HepG2 (cell line): ENCODE measurements at regions not wholly inside any gene's neighbourhood (a gene's known extent, or its start where the extent isn't known, plus 50 kb on each side); places are given as distances from the start of the nearest gene placed in this dataset.

ENCODE experiments used
- ATAC-seq: fragments of 200-7000 bp; cut with Tn5 transposase; 3 replicates; pipeline ENCODE4 v1.9.1; 2020; ENCODE audit warnings: mild to moderate bottlenecking, moderate library complexity
- BruUV-seq: library from RNA; stranded (reverse); fragments of 400-500 nt; replicated peaks from 2 replicates; lab custom pipeline; 2021; lab: Mats Ljungman, UMichigan
- CTCF ChIA-PET: fragments of 300-600 bp; formaldehyde crosslinking; extraction: SDS; loops from one replicate; lab custom pipeline; 2021; ENCODE audit warnings: low total read pairs, inconsistent platforms, low intra/inter-chr PET ratio; lab: Yijun Ruan, JAX
- POLR2A ChIA-PET: fragments of 350-600 bp; sonication (Branson Sonifier 250); formaldehyde crosslinking; loops from one replicate; lab custom pipeline; 2020; ENCODE audit warnings: antibody characterized with exemption, inconsistent platforms; lab: Yijun Ruan, JAX
- DNase-seq: peaks from one replicate; pipeline ENCODE4 v3.0.0-alpha.2; 2015; ENCODE audit warnings: low spot score
- FAIRE-seq: peaks from 3 replicates; lab custom pipeline; 2011; peaks lifted over from hg19 to GRCh38; lab: Jason Lieb, UNC
- H2AFZ ChIP-seq: one replicate; pipeline ENCODE4 v1.6.1; 2011; ENCODE audit warnings: low read length, inconsistent platforms
- H3K27ac ChIP-seq: fragments of 300-600 bp; 3 replicates; pipeline ENCODE4 v1.8.0; 2011; ENCODE audit warnings: mixed run types, mild to moderate bottlenecking, mixed read lengths, low read length, inconsistent platforms; ENCODE audit not compliant: insufficient read depth; ENCODE audit errors: extremely low read length
- H3K27me3 ChIP-seq, 2 experiments: fragments of 200-600 bp in 1 of 2; 2 replicates in 1 of 2; 3 replicates in 1 of 2; pipeline versions ENCODE4 v1.6.0 to v1.8.0; 2011; ENCODE audit warnings: low read length in 2 of 2, mild to moderate bottlenecking in 2 of 2, moderate library complexity in 2 of 2, inconsistent platforms in 1 of 2; ENCODE audit not compliant: insufficient read depth in 2 of 2, control insufficient read depth in 1 of 2
- H3K36me3 ChIP-seq, 2 experiments: fragments of 200-600 bp in 1 of 2; replicated peaks in 1 of 2; 2 replicates in 1 of 2; 3 replicates in 1 of 2; pipeline versions ENCODE4 v1.5.1 to v1.8.0; 2011; ENCODE audit warnings: low read length in 2 of 2, inconsistent platforms in 1 of 2; ENCODE audit not compliant: insufficient read depth in 2 of 2, control insufficient read depth in 1 of 2
- H3K4me1 ChIP-seq: 2 replicates; pipeline ENCODE4 v1.5.1; 2012; ENCODE audit warnings: low read length, inconsistent platforms; ENCODE audit not compliant: insufficient read depth
- H3K4me2 ChIP-seq: 2 replicates; pipeline ENCODE4 v1.6.0; 2011; ENCODE audit warnings: low read depth, low read length, inconsistent platforms
- H3K4me3 ChIP-seq, 3 experiments: fragments of 200-600 bp in 1 of 3; sonication (generic), shearing (Covaris generic) in 1 of 3; replicated peaks in 1 of 3; 2 replicates each; pipeline ENCODE4 v1.5.1; 2011 to 2016; ENCODE audit warnings: low read length in 3 of 3, inconsistent platforms in 2 of 3, low read depth in 2 of 3, mild to moderate bottlenecking in 2 of 3, control low read depth in 1 of 3, mixed read lengths in 1 of 3; ENCODE audit not compliant: insufficient read depth in 1 of 3
- H3K79me2 ChIP-seq: one replicate; pipeline ENCODE4 v1.6.1; 2011; ENCODE audit warnings: low read length, inconsistent platforms; ENCODE audit not compliant: insufficient read depth
- H3K9ac ChIP-seq: 2 replicates; pipeline ENCODE4 v1.6.0; 2011; ENCODE audit warnings: mild to moderate bottlenecking, low read depth, low read length, inconsistent platforms; ENCODE audit not compliant: insufficient read depth
- H3K9me3 ChIP-seq: 2 replicates; pipeline ENCODE4 v1.5.1; 2012; ENCODE audit warnings: mild to moderate bottlenecking, low read length
- H4K20me1 ChIP-seq: 2 replicates; pipeline ENCODE4 v1.6.0; 2011; ENCODE audit warnings: inconsistent platforms, mild to moderate bottlenecking, low read length, moderate library complexity; ENCODE audit not compliant: insufficient read depth
- DPF2 ChIP-seq: sonication (generic); formaldehyde crosslinking; IDR thresholded peaks from 2 replicates; pipeline ENCODE4 v1.4.0; 2020; ENCODE audit warnings: mild to moderate bottlenecking, low read depth, missing genetic modification reagents, borderline replicate concordance
- NCOA2 ChIP-seq: sonication (generic); formaldehyde crosslinking; IDR thresholded peaks from 2 replicates; pipeline ENCODE4 v1.8.0; 2022; ENCODE audit warnings: inconsistent platforms
- SMAD1 ChIP-seq: sonication (generic); formaldehyde crosslinking; IDR thresholded peaks from 2 replicates; pipeline ENCODE4 v1.4.0; 2020; ENCODE audit warnings: missing genetic modification reagents, low read depth, mild to moderate bottlenecking, borderline replicate concordance
- ZNF431 ChIP-seq: sonication (generic); formaldehyde crosslinking; IDR thresholded peaks from 2 replicates; pipeline ENCODE4 v1.9.0; 2022; ENCODE audit warnings: missing genetic modification reagents, low read depth, mild to moderate bottlenecking, borderline replicate concordance
- ZNF577 ChIP-seq: sonication (generic); formaldehyde crosslinking; IDR thresholded peaks from 2 replicates; pipeline ENCODE4 v1.4.0; 2020; ENCODE audit warnings: mild to moderate bottlenecking, low read depth, missing genetic modification reagents, borderline replicate concordance
- ZNF605 ChIP-seq: sonication (generic); formaldehyde crosslinking; IDR thresholded peaks from 2 replicates; pipeline ENCODE4 v1.8.0; 2022; ENCODE audit warnings: mild to moderate bottlenecking, missing genetic modification reagents
- WGBS: methylation state at CpG from one replicate; pipeline ENCODE4 v1.1.6; 2017; ENCODE audit warnings: low lambda C conversion rate; 5-methylcytosine and 5-hydroxymethylcytosine counted together
- in situ Hi-C: cut with HindIII; loops from 2 replicates; pipeline ENCODE4 v1.10.0; 2017; ENCODE audit warnings: low pct_unique_long_range_greater_than_20kb; ENCODE audit not compliant: extremely low pct_ligation_motif_present
- intact Hi-C: fragments of 100-400 bp; cut with micrococcal nuclease; formaldehyde crosslinking; loops from one replicate; pipeline ENCODE4 v1.10.0; 2022; ENCODE audit not compliant: unreplicated experiment
- TF ChIP-seq, protein P1 (sequence below): IDR thresholded peaks from 2 replicates; pipeline ENCODE4 v1.6.1; 2016; ENCODE audit warnings: missing compliant biosample characterization, missing genetic modification reagents, borderline replicate concordance
- TF ChIP-seq, protein P2 (sequence below): sonication (generic); formaldehyde crosslinking; IDR thresholded peaks from 2 replicates; pipeline ENCODE4 v1.8.1; 2022; ENCODE audit warnings: low read depth, mild to moderate bottlenecking, missing genetic modification reagents
- TF ChIP-seq, protein P3 (sequence below): IDR thresholded peaks from 2 replicates; pipeline ENCODE4 v1.6.1; 2012; ENCODE audit warnings: low read depth, low read length, improper control_type of control experiment
- TF ChIP-seq, protein P4 (sequence below): sonication (generic); formaldehyde crosslinking; IDR thresholded peaks from 2 replicates; pipeline ENCODE4 v1.4.0; 2020; ENCODE audit warnings: mild to moderate bottlenecking, missing genetic modification reagents
- TF ChIP-seq, protein P5 (sequence below): IDR thresholded peaks from 2 replicates; pipeline ENCODE4 v1.6.1; 2018; ENCODE audit warnings: missing genetic modification reagents

DNA sequence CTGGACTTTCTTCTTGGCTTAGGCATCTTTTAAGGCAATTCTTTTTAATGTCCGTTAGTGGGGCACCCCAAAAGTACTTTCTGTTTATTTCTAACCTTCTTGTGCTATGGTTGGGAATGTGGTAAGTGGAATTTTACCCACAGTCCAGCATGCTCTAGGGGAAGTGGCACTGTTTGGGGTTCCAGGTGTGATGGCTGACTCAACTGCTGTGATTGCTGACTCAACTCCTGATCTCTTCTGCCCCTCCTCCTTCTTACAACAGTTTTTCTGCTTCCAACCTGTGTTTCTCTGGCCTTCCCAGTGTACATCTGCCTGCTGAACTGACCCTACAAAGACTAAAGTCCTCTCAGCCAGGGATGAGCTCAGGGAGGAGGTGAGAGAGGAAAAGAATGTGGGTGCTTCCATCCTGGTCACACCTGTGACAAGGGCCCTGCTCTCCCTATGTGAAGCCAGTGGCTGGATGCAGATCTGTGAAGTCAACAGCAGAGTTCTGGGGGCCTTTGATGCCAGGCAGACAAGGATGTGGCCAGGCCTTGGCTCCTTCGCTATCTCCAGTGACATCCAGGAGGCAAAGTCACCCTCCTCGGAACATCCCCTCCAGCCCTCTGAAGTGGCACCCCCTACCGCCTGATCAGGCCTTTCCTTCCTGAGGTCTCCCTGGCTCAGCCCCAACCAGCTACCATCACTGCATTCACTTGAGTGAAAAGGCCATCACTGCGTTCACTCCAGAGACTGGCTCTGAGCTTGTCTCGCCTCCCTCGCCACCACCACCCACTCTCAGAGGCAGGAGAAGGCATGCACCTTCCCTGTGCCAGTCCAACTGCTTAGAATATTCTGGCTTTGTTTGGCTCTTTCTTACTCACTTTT is 72.2 kb downstream of the C5orf15 start (continued):
- TF ChIP-seq ZNF605, result no peak
- TF ChIP-seq ZNF577 (CRISPR knock-in tag), result no peak
- TF ChIP-seq, protein P1, sequence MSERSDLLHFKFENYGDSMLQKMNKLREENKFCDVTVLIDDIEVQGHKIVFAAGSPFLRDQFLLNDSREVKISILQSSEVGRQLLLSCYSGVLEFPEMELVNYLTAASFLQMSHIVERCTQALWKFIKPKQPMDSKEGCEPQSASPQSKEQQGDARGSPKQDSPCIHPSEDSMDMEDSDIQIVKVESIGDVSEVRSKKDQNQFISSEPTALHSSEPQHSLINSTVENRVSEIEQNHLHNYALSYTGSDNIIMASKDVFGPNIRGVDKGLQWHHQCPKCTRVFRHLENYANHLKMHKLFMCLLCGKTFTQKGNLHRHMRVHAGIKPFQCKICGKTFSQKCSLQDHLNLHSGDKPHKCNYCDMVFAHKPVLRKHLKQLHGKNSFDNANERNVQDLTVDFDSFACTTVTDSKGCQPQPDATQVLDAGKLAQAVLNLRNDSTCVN (CRISPR knock-in tag), result no peak
- no peak for TF ChIP-seq ZNF431 (CRISPR knock-in tag)

DNA sequence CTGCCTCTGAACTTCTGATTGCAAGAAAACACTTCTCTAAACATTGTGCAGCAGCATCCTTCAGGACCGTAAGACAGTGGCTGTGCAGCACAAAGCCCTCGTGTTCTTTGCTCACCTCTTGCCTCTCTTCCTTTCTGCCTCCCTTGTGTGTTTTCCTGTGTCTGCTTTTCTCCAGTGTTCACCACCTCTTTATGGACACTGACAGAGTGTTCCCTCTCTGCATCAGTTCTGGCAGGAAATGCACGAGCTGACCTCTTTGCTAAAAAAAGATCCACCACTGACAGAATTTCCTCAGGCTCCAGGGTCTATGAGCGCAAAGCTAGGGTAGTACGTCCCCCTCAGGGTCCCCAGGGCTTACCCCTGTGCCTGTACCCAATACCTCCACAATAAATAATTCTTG is 74.3 kb downstream of the C5orf15 start:
- FAIRE-seq, result no peak
- BruUV-seq, result no TSS peak
- Histone ChIP-seq H2AFZ (no peak overlapping the region), H3K4me3 (no peak overlapping the region), H3K9me3 (no peaks in the 10 kb centered on the region), H3K27ac (no peak overlapping the region), H4K20me1 (no peaks in the 10 kb centered on the region), H3K4me1 (no peaks in the 10 kb centered on the region), H3K4me2 (no peak overlapping the region), H3K79me2 (no peaks in the 10 kb centered on the region), H3K36me3 (no peaks in the 10 kb centered on the region), H3K27me3 (peaks cover 0 to 4% of the 10 kb centered on the region in 2 experiments; a peak in 2 of 5 replicates), H3K9ac (no peak overlapping the region)
- no peak for DNase-seq
- TF ChIP-seq NCOA2 (CRISPR knock-in tag) (no peak), SMAD1 (CRISPR knock-in tag) (no peak), DPF2 (CRISPR knock-in tag) (no peak)
- TF ChIP-seq, protein P2, sequence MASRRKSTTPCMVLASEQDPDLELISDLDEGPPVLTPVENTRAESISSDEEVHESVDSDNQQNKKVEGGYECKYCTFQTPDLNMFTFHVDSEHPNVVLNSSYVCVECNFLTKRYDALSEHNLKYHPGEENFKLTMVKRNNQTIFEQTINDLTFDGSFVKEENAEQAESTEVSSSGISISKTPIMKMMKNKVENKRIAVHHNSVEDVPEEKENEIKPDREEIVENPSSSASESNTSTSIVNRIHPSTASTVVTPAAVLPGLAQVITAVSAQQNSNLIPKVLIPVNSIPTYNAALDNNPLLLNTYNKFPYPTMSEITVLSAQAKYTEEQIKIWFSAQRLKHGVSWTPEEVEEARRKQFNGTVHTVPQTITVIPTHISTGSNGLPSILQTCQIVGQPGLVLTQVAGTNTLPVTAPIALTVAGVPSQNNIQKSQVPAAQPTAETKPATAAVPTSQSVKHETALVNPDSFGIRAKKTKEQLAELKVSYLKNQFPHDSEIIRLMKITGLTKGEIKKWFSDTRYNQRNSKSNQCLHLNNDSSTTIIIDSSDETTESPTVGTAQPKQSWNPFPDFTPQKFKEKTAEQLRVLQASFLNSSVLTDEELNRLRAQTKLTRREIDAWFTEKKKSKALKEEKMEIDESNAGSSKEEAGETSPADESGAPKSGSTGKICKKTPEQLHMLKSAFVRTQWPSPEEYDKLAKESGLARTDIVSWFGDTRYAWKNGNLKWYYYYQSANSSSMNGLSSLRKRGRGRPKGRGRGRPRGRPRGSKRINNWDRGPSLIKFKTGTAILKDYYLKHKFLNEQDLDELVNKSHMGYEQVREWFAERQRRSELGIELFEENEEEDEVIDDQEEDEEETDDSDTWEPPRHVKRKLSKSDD (CRISPR knock-in tag), result no peak
- TF ChIP-seq, protein P3, sequence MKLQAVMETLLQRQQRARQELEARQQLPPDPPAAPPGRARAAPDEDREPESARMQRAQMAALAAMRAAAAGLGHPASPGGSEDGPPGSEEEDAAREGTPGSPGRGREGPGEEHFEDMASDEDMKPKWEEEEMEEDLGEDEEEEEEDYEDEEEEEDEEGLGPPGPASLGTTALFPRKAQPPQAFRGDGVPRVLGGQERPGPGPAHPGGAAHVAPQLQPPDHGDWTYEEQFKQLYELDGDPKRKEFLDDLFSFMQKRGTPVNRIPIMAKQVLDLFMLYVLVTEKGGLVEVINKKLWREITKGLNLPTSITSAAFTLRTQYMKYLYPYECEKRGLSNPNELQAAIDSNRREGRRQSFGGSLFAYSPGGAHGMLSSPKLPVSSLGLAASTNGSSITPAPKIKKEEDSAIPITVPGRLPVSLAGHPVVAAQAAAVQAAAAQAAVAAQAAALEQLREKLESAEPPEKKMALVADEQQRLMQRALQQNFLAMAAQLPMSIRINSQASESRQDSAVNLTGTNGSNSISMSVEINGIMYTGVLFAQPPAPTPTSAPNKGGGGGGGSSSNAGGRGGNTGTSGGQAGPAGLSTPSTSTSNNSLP, result no peak
- TF ChIP-seq, protein P4, sequence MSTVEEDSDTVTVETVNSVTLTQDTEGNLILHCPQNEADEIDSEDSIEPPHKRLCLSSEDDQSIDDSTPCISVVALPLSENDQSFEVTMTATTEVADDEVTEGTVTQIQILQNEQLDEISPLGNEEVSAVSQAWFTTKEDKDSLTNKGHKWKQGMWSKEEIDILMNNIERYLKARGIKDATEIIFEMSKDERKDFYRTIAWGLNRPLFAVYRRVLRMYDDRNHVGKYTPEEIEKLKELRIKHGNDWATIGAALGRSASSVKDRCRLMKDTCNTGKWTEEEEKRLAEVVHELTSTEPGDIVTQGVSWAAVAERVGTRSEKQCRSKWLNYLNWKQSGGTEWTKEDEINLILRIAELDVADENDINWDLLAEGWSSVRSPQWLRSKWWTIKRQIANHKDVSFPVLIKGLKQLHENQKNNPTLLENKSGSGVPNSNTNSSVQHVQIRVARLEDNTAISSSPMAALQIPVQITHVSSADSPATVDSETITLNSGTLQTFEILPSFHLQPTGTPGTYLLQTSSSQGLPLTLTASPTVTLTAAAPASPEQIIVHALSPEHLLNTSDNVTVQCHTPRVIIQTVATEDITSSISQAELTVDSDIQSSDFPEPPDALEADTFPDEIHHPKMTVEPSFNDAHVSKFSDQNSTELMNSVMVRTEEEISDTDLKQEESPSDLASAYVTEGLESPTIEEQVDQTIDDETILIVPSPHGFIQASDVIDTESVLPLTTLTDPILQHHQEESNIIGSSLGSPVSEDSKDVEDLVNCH (CRISPR knock-in tag), result no peak
- TF ChIP-seq, protein P5, sequence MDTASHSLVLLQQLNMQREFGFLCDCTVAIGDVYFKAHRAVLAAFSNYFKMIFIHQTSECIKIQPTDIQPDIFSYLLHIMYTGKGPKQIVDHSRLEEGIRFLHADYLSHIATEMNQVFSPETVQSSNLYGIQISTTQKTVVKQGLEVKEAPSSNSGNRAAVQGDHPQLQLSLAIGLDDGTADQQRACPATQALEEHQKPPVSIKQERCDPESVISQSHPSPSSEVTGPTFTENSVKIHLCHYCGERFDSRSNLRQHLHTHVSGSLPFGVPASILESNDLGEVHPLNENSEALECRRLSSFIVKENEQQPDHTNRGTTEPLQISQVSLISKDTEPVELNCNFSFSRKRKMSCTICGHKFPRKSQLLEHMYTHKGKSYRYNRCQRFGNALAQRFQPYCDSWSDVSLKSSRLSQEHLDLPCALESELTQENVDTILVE, result no peak
- ChIA-PET CTCF (no interaction called here), POLR2A (no interaction called here)
- intact Hi-C loops, result no loop called here
- in situ Hi-C loops, result no loop called here
- 9% methylated on average over 5 of the region's 5 CpGs for WGBS
- ATAC-seq, result no peak
